HFFc6 (cell line): ENCODE measurements at regions not wholly inside any gene's neighbourhood (a gene's known extent, or its start where the extent isn't known, plus 50 kb on each side); places are given as distances from the start of the nearest gene placed in this dataset.

Experiments
- DNase-seq: peaks from one replicate; pipeline ENCODE4 v3.0.0-alpha.2; 2018
- H3K27ac Mint-ChIP-seq: 2 replicates; pipeline ENCODE4 v1.8.0; 2020; ENCODE audit warnings: mild to moderate bottlenecking, mixed read lengths
- H3K27me3 Mint-ChIP-seq: 2 replicates; pipeline ENCODE4 v1.8.0; 2021; ENCODE audit warnings: mild to moderate bottlenecking, moderate library complexity, mixed read lengths; ENCODE audit not compliant: insufficient read depth
- H3K36me3 Mint-ChIP-seq: 2 replicates; pipeline ENCODE4 v1.8.0; 2021; ENCODE audit warnings: low read depth, mixed read lengths
- H3K4me1 Mint-ChIP-seq: 2 replicates; pipeline ENCODE4 v1.8.0; 2020; ENCODE audit warnings: low read depth, mixed read lengths
- H3K4me3 Mint-ChIP-seq: 2 replicates; pipeline ENCODE4 v1.8.0; 2020; ENCODE audit warnings: mild to moderate bottlenecking, moderate library complexity, mixed read lengths
- H3K9me3 Mint-ChIP-seq: 2 replicates; pipeline ENCODE4 v1.8.0; 2020; ENCODE audit warnings: mild to moderate bottlenecking, mixed read lengths
- TF ChIP-seq, protein P1 (sequence below): fragments of 200-600 bp; sonication (generic); IDR thresholded peaks from 2 replicates; pipeline ENCODE4 v1.5.0; 2021; ENCODE audit warnings: antibody characterized with exemption, mild to moderate bottlenecking

DNA sequence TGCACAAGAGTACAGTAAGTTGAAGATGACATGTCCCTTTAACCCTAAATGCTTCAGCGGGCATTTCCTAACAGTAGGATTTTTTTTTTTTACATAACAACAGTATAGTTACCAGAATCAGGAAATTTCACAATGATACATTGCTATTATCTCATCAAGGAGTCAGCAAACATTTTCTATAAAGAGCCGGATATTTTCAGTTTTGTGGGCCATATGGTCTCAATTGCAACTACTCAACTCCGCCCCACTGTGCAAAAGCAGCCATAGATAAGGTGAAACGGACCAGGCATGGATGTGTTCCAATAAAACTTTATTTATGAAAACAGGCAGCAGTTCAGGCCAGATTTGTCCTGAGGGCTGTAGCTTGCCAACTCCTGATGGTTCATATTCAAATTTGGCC is 130.6 kb downstream of the SMAD6 start:
- Mint-ChIP-seq H3K27ac (peak overlapping the region; percentile 75), H3K9me3 (no peaks in the 10 kb centered on the region), H3K27me3 (no peaks in the 10 kb centered on the region), H3K36me3 (no peaks in the 10 kb centered on the region; the same call in 1 of the 2 replicates), H3K4me1 (peaks cover 49% of the 10 kb centered on the region), H3K4me3 (peak overlapping the region; percentile 34; the same call in 1 of the 2 replicates)
- DNase-seq, result peak; percentile 76
- TF ChIP-seq, protein P1, sequence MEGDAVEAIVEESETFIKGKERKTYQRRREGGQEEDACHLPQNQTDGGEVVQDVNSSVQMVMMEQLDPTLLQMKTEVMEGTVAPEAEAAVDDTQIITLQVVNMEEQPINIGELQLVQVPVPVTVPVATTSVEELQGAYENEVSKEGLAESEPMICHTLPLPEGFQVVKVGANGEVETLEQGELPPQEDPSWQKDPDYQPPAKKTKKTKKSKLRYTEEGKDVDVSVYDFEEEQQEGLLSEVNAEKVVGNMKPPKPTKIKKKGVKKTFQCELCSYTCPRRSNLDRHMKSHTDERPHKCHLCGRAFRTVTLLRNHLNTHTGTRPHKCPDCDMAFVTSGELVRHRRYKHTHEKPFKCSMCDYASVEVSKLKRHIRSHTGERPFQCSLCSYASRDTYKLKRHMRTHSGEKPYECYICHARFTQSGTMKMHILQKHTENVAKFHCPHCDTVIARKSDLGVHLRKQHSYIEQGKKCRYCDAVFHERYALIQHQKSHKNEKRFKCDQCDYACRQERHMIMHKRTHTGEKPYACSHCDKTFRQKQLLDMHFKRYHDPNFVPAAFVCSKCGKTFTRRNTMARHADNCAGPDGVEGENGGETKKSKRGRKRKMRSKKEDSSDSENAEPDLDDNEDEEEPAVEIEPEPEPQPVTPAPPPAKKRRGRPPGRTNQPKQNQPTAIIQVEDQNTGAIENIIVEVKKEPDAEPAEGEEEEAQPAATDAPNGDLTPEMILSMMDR, result no peak

DNA sequence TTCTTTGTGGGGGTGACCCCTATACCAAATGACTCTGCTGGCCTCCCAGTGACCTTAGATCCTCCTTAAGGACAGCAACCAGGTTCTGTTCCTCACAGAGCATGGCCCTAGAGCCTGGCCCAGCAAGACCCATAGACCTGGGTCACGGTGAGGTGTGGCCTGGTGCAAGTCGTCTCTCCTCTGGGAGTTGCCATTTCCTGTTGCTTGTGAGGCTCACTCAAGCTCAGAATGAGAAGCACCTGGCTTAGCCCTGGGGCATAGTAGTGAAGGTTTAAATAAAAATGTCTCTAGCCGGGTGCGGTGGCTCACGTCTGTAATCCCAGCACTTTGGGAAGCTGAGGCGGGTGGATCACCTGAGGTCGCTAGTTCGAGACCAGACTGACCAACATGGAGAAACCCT is 131.3 kb downstream of the SMAD6 start:
- peaks cover 51% of the 10 kb centered on the region for H3K4me1 Mint-ChIP-seq
- H3K36me3 Mint-ChIP-seq, result no peaks in the 10 kb centered on the region; the same call in 1 of the 2 replicates
- H3K9me3 Mint-ChIP-seq, result no peaks in the 10 kb centered on the region
- H3K27ac Mint-ChIP-seq, result peak overlapping the region; percentile 75
- no peaks in the 10 kb centered on the region for H3K27me3 Mint-ChIP-seq
- TF ChIP-seq, protein P1, result no peak
- no peak for DNase-seq
- no peak overlapping the region for H3K4me3 Mint-ChIP-seq

DNA sequence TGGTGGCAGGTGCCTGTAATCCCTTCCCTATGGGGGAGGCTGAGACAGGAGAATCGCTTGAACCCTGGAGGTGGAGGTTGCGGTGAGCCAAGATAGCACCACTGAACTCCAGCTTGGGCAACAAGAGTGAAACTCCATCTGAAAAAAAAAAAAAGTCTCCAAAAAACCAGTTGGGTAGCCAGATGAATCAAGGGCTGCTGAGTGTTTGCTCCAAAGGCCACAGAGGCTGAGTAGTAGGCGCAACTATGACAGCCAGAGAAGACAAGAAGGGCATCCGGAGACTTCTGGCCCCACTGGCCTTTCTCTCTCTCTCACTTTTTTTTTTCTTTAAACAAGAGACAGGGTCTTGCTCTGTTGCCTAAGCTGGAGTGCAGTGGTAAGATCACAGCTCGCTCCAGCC is 131.8 kb downstream of the SMAD6 start:
- TF ChIP-seq, protein P1, result no peak
- H3K36me3 Mint-ChIP-seq, result no peaks in the 10 kb centered on the region; the same call in 1 of the 2 replicates
- H3K27me3 Mint-ChIP-seq, result no peaks in the 10 kb centered on the region
- peak overlapping the region; percentile 75; the same call in 1 of the 2 replicates for H3K27ac Mint-ChIP-seq
- no peaks in the 10 kb centered on the region for H3K9me3 Mint-ChIP-seq
- H3K4me1 Mint-ChIP-seq, result peaks cover 56% of the 10 kb centered on the region
- no peak overlapping the region for H3K4me3 Mint-ChIP-seq
- no peak for DNase-seq

DNA sequence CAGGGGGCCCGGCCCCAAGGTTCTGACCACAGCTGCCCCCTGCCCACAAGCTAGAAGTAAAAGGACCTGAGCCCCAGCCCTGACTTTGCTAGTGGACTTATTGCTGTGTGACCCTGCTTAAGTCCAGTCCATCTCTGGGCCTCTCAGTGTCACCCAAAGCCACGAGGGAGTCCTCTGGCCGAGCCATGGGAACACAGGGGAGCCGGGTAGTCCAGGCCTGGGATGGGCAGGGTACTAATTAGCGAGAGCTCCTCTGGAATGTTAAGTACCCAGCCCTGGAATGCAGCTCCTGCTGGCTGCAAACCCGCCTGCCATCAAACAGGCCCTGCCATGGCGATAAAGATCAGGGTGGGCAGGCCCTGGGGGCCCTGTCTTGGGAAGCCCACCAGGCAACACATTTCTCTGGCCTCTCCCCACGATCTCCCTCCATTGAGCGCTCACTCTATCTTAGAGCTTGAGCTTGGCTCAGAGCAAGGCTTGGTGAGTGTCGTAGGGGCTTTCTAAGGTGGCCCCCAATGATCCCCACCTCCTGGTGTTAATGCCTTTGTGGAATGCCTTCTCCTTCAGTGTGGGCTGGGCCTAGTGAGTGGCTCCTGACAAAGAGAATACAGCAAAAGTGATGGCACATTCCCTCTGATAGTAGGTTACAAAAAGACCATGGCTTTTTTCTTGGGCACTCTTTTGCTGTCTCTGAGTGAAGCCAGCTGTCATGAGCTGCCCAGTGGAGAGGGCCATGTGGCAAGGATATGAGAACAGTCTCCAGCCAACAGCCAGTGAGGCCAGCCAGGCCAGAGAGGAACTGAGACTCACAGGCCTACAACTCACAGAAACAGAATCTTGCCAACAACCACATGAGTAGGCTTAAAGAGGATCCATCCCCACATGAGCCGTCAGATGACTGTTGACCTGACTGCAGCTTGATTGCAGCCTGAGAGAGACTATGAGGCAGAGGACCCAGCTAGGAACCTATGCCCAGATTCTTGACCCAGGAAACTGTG is 133.1 kb downstream of the SMAD6 start:
- TF ChIP-seq, protein P1, result no peak
- H3K27ac Mint-ChIP-seq, result no peak overlapping the region
- no peak for DNase-seq
- H3K4me3 Mint-ChIP-seq, result no peak overlapping the region
- no peaks in the 10 kb centered on the region; the same call in 1 of the 2 replicates for H3K36me3 Mint-ChIP-seq
- no peaks in the 10 kb centered on the region for H3K27me3 Mint-ChIP-seq
- peaks cover 58% of the 10 kb centered on the region for H3K4me1 Mint-ChIP-seq
- H3K9me3 Mint-ChIP-seq, result no peaks in the 10 kb centered on the region

DNA sequence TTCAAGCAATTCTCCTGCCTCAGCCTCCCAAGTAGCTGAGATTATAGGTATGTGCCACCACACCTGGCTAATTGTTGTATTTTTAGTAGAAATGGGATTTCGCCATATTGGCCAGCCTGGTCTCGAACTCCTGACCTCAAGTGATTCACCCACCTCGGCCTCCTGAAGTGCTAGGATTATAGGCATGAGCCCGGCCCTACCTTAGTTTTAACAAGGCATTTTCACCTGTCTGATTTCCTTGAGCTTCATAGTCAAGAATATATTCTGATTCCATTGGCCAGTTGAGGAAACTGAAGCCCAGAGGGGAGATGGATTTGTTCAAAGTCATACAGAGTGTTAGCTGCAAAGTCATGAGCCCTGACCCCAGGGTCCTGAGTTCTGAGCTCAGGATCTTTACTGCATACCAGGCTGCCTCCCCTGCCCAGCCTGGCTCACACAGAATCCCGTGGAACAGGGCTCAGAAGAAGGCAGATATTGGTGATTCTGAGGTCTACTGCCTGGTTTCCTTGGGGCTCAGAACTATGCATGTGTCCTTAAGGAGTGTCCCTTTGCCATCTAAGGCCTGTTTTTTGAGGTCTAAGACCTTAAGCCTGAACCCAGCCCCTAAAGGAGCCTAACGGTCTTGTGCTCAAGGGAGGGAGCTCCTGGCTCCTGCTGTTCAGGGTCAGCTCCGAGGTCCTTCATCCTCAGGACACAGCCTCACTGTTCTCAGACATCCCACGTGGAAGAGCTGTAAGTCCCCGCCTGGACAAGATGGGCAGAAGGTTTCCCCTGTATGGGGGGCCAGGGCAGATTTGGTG is 134.4 kb downstream of the SMAD6 start:
- TF ChIP-seq, protein P1, result no peak
- Mint-ChIP-seq H3K27me3 (no peaks in the 10 kb centered on the region), H3K4me1 (peaks cover 57% of the 10 kb centered on the region), H3K36me3 (no peaks in the 10 kb centered on the region; the same call in 1 of the 2 replicates), H3K27ac (no peak overlapping the region), H3K4me3 (no peak overlapping the region), H3K9me3 (no peaks in the 10 kb centered on the region)
- no peak for DNase-seq
